GM06990 (cell line): ENCODE measurements at regions not wholly inside any gene's neighbourhood (a gene's known extent, or its start where the extent isn't known, plus 50 kb on each side); places are given as distances from the start of the nearest gene placed in this dataset.

Experiments
- DNase-seq: peaks from one replicate; pipeline ENCODE4 v3.0.0-alpha.2; 2011; ENCODE audit not compliant: insufficient read length; ENCODE audit errors: extremely low read depth
- H3K27me3 ChIP-seq: replicated peaks from 2 replicates; pipeline ENCODE4 v1.6.0; 2011; ENCODE audit warnings: low read length; ENCODE audit not compliant: control insufficient read depth, insufficient read depth
- H3K36me3 ChIP-seq: 2 replicates; pipeline ENCODE4 v1.5.1; 2011; ENCODE audit warnings: low read length; ENCODE audit not compliant: control insufficient read depth, insufficient read depth
- H3K4me3 ChIP-seq: replicated peaks from 2 replicates; pipeline ENCODE4 v1.5.1; 2011; ENCODE audit warnings: low read depth, mild to moderate bottlenecking, control low read depth, low read length
- TF ChIP-seq, protein P1 (sequence below): IDR thresholded peaks from 2 replicates; pipeline ENCODE4 v1.5.1; 2011; ENCODE audit warnings: low read length, control low read depth, mild to moderate bottlenecking, inconsistent platforms; ENCODE audit not compliant: insufficient read depth, poor library complexity, severe bottlenecking

DNA sequence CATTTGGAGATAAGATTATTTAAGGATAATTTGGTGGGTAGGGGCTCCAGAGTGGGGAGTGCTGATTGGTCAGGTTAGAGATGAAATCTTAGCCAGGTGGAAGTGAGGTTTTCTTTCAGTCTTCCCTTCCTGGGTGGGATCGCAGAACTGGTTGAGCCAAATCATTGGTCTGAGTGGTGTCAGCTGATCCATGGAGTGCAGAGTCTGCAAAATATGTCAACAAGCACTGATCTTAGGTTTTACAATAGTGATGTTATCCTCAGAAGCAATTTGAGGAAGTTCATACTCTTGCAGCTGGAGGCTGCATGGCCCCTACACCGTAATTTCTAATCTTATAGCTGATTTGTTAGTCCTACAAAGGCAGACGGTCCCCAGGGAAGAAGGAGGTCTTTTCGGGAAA lies 1483.4 kb upstream of the ZEB2 start:
- Histone ChIP-seq H3K4me3 (no peak overlapping the region), H3K36me3 (no peaks in the 10 kb centered on the region), H3K27me3 (no peaks in the 10 kb centered on the region)
- DNase-seq = no peak
- TF ChIP-seq, protein P1, sequence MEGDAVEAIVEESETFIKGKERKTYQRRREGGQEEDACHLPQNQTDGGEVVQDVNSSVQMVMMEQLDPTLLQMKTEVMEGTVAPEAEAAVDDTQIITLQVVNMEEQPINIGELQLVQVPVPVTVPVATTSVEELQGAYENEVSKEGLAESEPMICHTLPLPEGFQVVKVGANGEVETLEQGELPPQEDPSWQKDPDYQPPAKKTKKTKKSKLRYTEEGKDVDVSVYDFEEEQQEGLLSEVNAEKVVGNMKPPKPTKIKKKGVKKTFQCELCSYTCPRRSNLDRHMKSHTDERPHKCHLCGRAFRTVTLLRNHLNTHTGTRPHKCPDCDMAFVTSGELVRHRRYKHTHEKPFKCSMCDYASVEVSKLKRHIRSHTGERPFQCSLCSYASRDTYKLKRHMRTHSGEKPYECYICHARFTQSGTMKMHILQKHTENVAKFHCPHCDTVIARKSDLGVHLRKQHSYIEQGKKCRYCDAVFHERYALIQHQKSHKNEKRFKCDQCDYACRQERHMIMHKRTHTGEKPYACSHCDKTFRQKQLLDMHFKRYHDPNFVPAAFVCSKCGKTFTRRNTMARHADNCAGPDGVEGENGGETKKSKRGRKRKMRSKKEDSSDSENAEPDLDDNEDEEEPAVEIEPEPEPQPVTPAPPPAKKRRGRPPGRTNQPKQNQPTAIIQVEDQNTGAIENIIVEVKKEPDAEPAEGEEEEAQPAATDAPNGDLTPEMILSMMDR = no peak

DNA sequence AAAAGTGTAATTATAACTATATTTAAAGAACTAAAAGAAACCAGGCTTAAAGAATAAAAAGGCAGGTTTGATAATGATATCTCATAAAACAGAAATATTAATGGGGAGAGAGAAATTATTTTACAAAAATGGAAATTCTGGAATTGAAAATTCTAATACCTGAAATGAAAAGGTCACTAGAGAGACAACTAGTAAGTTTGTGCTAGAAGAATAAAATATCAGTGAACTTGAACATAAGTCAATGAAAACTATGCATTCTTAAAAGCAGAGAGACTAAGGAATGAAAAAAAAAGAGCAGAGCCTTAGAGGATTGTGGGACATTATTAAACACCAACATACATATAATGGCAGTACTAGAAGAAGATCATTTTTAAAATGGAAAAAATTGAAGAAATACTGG lies 1475.0 kb upstream of the ZEB2 start:
- Histone ChIP-seq H3K4me3 (no peak overlapping the region), H3K36me3 (no peaks in the 10 kb centered on the region)
- TF ChIP-seq, protein P1 = no peak

DNA sequence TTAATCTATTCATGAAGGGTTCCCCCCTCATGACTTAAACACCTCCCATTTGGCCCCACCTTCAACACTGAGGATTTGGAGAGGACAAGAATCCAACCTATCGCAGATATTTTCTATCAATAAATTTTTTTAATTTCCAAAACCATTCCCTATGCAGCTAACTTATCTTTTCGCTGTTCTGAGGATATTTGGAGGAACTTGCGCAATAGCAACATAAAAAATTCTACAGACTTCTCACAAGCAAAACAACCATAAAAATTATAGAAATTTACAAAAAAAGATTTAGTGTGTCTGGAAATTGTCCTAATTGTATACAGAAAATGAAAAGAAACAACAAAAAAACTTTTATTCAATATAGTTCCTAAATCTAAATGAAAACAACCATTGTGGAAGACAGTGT lies 1472.7 kb upstream of the ZEB2 start:
- no peak overlapping the region for H3K4me3 ChIP-seq
- H3K36me3 ChIP-seq = no peaks in the 10 kb centered on the region
- H3K27me3 ChIP-seq = no peaks in the 10 kb centered on the region
- DNase-seq = no peak
- TF ChIP-seq, protein P1 = no peak

More for the DNA sequence above, 1475.0 kb upstream of the ZEB2 start:
- no peaks in the 10 kb centered on the region for H3K27me3 ChIP-seq
- no peak for DNase-seq

DNA sequence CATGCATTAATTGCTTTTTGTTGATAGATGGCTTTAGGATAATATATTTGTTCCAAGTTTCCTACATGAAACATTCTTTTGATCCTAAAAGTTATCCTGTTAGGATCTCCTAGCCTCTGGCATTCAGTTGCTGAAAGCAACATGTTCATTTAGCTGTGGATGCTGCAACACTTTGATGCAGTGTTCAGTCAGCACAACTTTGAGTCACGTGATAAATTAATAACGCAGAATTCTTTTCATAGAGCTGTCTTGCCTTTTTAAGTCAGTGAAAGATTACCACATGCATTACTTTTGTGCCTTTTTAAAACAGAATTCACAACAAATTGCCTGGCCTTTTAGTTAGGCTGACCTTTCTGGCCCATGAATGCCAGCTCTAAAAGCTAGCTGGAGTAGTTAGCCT lies 1467.9 kb upstream of the ZEB2 start:
- H3K4me3 ChIP-seq = no peak overlapping the region
- TF ChIP-seq, protein P1 = no peak
- no peak for DNase-seq
- H3K27me3 ChIP-seq = no peaks in the 10 kb centered on the region
- H3K36me3 ChIP-seq = no peaks in the 10 kb centered on the region

DNA sequence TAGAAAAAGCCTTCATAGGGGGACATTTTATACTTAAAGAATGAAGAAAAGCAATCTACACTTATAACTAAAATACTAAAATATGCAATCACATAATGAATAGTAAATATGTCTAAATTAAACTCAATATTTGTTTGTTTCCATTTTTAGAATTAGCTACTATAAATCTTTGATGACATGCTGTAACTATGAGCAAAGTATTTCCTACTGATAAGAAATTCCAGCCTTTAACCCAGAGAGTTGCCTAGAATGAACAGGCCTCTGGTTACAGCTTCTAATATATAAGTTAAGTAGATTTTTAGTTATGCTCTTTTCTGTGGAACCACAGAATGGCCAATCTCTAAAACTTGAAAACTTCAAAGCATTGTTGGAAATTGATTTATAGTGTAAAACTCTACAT lies 1465.6 kb upstream of the ZEB2 start:
- Histone ChIP-seq H3K4me3 (no peak overlapping the region), H3K36me3 (no peaks in the 10 kb centered on the region), H3K27me3 (no peaks in the 10 kb centered on the region)
- no peak for DNase-seq
- TF ChIP-seq, protein P1 = no peak

DNA sequence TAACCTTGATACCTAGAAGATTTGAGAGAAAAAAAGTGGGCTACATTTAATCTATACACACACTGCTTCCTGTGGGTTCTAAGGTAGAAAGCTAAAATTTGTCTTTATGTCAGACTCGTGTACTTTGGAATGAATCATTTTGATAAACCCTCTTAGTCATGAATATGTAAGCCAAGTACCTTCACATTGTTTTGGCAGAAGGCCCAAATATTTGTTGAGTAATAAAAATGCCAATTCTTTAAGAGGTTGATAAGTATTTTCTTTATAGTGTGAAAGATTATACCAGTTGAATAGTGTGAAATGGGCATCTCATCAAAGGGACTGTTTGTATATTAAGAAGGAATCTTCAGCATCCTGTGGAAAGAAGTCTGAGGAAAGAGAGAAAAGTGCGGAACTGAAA lies 1464.7 kb upstream of the ZEB2 start:
- Histone ChIP-seq H3K4me3 (no peak overlapping the region), H3K27me3 (no peaks in the 10 kb centered on the region), H3K36me3 (no peaks in the 10 kb centered on the region)
- DNase-seq = no peak
- TF ChIP-seq, protein P1 = no peak
